ENCODE measurements at regions not wholly inside any gene's neighbourhood (a gene's known extent, or its start where the extent isn't known, plus 50 kb on each side); places are given as distances from the start of the nearest gene placed in this dataset.

DNA sequence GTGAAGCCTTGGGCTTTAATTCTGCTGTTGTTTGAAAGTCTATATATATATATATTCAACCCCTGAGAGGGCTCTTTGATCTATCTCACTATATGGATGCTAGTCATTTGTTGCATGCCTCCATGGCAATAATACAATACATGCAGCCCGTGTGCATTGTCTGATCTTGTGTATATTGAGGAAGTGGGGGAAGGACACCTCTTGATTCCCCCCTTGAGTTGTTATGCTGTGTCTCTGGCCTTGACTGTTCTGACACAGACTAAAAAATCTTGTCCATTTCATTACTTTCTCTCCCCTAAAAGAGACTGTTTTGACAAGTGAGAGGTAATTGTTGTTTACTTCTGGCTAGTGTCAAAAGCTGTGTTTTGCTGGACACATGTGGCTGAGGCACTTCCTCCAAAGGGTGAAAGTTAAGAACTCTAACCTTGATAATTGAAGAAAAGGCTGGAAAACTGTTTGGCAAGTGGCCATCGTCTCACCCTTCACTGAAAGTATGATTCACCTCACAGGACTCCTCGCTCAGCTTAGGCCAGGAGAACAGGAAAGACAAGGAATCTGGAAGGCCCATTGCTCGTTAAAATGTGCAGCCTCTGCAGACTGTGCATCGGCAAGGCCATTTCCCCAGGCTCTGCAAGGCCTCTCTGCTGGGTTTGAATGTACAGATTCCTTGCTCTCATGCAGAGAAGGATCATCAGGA lies 304.0 kb downstream of the PRELID2 start:
- CTCF ChIA-PET (ENCODE audit: low intra/inter-chr PET ratio, low total read pairs): no interaction called here
- 10% methylated on average over 4 of the region's 5 CpGs for WGBS (ENCODE audit: low lambda C conversion rate)
- in situ Hi-C loops (cut with HindIII; ENCODE audit: extremely low pct_ligation_motif_present, low pct_unique_long_range_greater_than_20kb): no loop called here

DNA sequence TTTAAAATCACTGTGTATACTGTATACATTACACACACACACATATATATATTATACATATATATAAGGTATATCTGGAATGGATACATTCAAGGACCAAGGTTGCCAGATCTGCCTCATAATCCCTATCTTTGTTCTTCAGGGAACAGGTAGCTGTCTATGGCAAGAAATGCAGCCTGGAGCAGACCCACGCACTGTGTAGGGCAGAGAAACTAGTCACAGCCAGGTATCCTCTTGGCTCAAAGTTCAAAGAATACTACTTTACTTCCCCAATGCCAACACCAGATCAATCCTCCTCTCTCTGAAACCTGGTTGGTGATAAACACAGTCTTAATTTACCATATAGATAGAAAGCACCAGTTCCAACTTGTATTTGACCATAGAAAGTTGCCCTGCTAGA lies 313.6 kb downstream of the PRELID2 start:
- Histone ChIP-seq H3K4me1 (ENCODE audit: insufficient read depth, low read length) (no peaks in the 10 kb centered on the region), H4K20me1 (ENCODE audit: insufficient read depth, low read length) (no peaks in the 10 kb centered on the region), H3K79me2 (ENCODE audit: insufficient read depth, low read length) (no peaks in the 10 kb centered on the region), H3K4me3 (replicated peaks in 1 of 3; ENCODE audit: insufficient read depth in 1 of 3, low read depth in 2 of 3, low read length in 3 of 3) (no peak overlapping the region), H3K9me3 (ENCODE audit: low read length) (no peaks in the 10 kb centered on the region), H3K9ac (ENCODE audit: insufficient read depth, low read depth, low read length) (no peak overlapping the region), H3K27me3 (ENCODE audit: control insufficient read depth in 1 of 2, insufficient read depth in 2 of 2, low read length in 2 of 2) (no peaks in the 10 kb centered on the region), H2AFZ (ENCODE audit: low read length) (no peak overlapping the region), H3K4me2 (ENCODE audit: low read depth, low read length) (no peak overlapping the region), H3K36me3 (replicated peaks in 1 of 2; ENCODE audit: control insufficient read depth in 1 of 2, insufficient read depth in 2 of 2, low read length in 2 of 2) (no peaks in the 10 kb centered on the region), H3K27ac (ENCODE audit: extremely low read length, insufficient read depth, low read length) (no peak overlapping the region)
- no peak for ATAC-seq
- no peak for DNase-seq (ENCODE audit: low spot score)
- ChIA-PET CTCF (ENCODE audit: low intra/inter-chr PET ratio, low total read pairs) (no interaction called here), POLR2A (no interaction called here)
- BruUV-seq (replicated peaks): no TSS peak
- FAIRE-seq: no peak
- in situ Hi-C loops (cut with HindIII; ENCODE audit: extremely low pct_ligation_motif_present, low pct_unique_long_range_greater_than_20kb) (no loop called here), intact Hi-C loops (cut with micrococcal nuclease; ENCODE audit: unreplicated experiment) (no loop called here)
- 0% methylated on average over 1 of the region's 1 CpG for WGBS (ENCODE audit: low lambda C conversion rate)
- TF ChIP-seq NRL (CRISPR knock-in tag; IDR thresholded peaks at IDR 0.05; ENCODE audit: borderline replicate concordance) (no peak), PRPF4 (IDR thresholded peaks at IDR 0.05; ENCODE audit: low read depth, low read length, poor library complexity, severe bottlenecking) (no peak), CCDC6 (CRISPR knock-in tag; IDR thresholded peaks at IDR 0.05) (no peak), ETV6 (CRISPR knock-in tag; conservative IDR thresholded peaks at IDR 0.05) (no peak), ZNF543 (CRISPR knock-in tag; IDR thresholded peaks at IDR 0.05) (no peak), MXI1 (IDR thresholded peaks at IDR 0.05; ENCODE audit: borderline replicate concordance, low read depth, low read length) (no peak)
- TF ChIP-seq, protein P1, sequence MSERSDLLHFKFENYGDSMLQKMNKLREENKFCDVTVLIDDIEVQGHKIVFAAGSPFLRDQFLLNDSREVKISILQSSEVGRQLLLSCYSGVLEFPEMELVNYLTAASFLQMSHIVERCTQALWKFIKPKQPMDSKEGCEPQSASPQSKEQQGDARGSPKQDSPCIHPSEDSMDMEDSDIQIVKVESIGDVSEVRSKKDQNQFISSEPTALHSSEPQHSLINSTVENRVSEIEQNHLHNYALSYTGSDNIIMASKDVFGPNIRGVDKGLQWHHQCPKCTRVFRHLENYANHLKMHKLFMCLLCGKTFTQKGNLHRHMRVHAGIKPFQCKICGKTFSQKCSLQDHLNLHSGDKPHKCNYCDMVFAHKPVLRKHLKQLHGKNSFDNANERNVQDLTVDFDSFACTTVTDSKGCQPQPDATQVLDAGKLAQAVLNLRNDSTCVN (CRISPR knock-in tag; IDR thresholded peaks at IDR 0.05; ENCODE audit: borderline replicate concordance): no peak
- TF ChIP-seq, protein P2, sequence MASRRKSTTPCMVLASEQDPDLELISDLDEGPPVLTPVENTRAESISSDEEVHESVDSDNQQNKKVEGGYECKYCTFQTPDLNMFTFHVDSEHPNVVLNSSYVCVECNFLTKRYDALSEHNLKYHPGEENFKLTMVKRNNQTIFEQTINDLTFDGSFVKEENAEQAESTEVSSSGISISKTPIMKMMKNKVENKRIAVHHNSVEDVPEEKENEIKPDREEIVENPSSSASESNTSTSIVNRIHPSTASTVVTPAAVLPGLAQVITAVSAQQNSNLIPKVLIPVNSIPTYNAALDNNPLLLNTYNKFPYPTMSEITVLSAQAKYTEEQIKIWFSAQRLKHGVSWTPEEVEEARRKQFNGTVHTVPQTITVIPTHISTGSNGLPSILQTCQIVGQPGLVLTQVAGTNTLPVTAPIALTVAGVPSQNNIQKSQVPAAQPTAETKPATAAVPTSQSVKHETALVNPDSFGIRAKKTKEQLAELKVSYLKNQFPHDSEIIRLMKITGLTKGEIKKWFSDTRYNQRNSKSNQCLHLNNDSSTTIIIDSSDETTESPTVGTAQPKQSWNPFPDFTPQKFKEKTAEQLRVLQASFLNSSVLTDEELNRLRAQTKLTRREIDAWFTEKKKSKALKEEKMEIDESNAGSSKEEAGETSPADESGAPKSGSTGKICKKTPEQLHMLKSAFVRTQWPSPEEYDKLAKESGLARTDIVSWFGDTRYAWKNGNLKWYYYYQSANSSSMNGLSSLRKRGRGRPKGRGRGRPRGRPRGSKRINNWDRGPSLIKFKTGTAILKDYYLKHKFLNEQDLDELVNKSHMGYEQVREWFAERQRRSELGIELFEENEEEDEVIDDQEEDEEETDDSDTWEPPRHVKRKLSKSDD (CRISPR knock-in tag; IDR thresholded peaks at IDR 0.05; ENCODE audit: low read depth): no peak

More for the DNA sequence above, 304.0 kb downstream of the PRELID2 start:
- Histone ChIP-seq H3K79me2 (ENCODE audit: insufficient read depth, low read length) (no peaks in the 10 kb centered on the region), H3K27ac (ENCODE audit: extremely low read length, insufficient read depth, low read length) (no peak overlapping the region), H4K20me1 (ENCODE audit: insufficient read depth, low read length) (no peaks in the 10 kb centered on the region), H3K4me3 (replicated peaks in 1 of 3; ENCODE audit: insufficient read depth in 1 of 3, low read depth in 2 of 3, low read length in 3 of 3) (no peak overlapping the region), H2AFZ (ENCODE audit: low read length) (no peak overlapping the region), H3K4me1 (ENCODE audit: insufficient read depth, low read length) (no peaks in the 10 kb centered on the region), H3K27me3 (ENCODE audit: control insufficient read depth in 1 of 2, insufficient read depth in 2 of 2, low read length in 2 of 2) (no peaks in the 10 kb centered on the region), H3K36me3 (replicated peaks in 1 of 2; ENCODE audit: control insufficient read depth in 1 of 2, insufficient read depth in 2 of 2, low read length in 2 of 2) (no peaks in the 10 kb centered on the region), H3K9ac (ENCODE audit: insufficient read depth, low read depth, low read length) (no peak overlapping the region), H3K4me2 (ENCODE audit: low read depth, low read length) (no peak overlapping the region), H3K9me3 (ENCODE audit: low read length) (no peaks in the 10 kb centered on the region)
- POLR2A ChIA-PET: no interaction called here
- DNase-seq (ENCODE audit: low spot score) (no peak), FAIRE-seq (no peak), ATAC-seq (no peak)
- BruUV-seq (replicated peaks): no TSS peak
- intact Hi-C loops (cut with micrococcal nuclease; ENCODE audit: unreplicated experiment): no loop called here
- TF ChIP-seq CREM (IDR thresholded peaks at IDR 0.05): no peak
- no peak for TF ChIP-seq CREM (CRISPR knock-in tag; IDR thresholded peaks at IDR 0.05)
- no peak for TF ChIP-seq ZNF367 (CRISPR knock-in tag; IDR thresholded peaks at IDR 0.05; ENCODE audit: borderline replicate concordance)
- no peak for TF ChIP-seq ZNF441 (CRISPR knock-in tag; IDR thresholded peaks at IDR 0.05; ENCODE audit: borderline replicate concordance)
- no peak for TF ChIP-seq THYN1 (CRISPR knock-in tag; IDR thresholded peaks at IDR 0.05; ENCODE audit: borderline replicate concordance, low read depth)
- no peak for TF ChIP-seq DR1 (CRISPR knock-in tag; IDR thresholded peaks at IDR 0.05)
- no peak for TF ChIP-seq NR2C2 (CRISPR knock-in tag; IDR thresholded peaks at IDR 0.05; ENCODE audit: borderline replicate concordance)
- TF ChIP-seq SMARCC2 (IDR thresholded peaks at IDR 0.05): no peak
- TF ChIP-seq RFXANK (CRISPR knock-in tag; IDR thresholded peaks at IDR 0.05): no peak
- TF ChIP-seq SPEN (CRISPR knock-in tag; IDR thresholded peaks at IDR 0.05; ENCODE audit: low read depth): no peak

Data from HepG2 (cell line).